ENCODE measurements at regions not wholly inside any gene's neighbourhood (a gene's known extent, or its start where the extent isn't known, plus 50 kb on each side); places are given as distances from the start of the nearest gene placed in this dataset.

- no peak for TF ChIP-seq CTCF (IDR thresholded peaks at IDR 0.05)
- no peak for TF ChIP-seq POLR2A (IDR thresholded peaks at IDR 0.05)
Measured at GRCh38 chr15:31814082-31814481, 216.2 kb upstream of the CHRNA7 start.

Data from thyroid gland (tissue), 4 donors.